Stimulated activated CD4-positive, alpha-beta T cell treated with anti-CD3 and anti-CD28 coated beads, Interleukin-12 subunit alpha, Interleukin-12 subunit beta, amount 100 ng/mL, for 4 hours (primary cell): ENCODE measurements at regions not wholly inside any gene's neighbourhood (a gene's known extent, or its start where the extent isn't known, plus 50 kb on each side); places are given as distances from the start of the nearest gene placed in this dataset.
"Not testable (repeated sequence)": the region's sequence is repeated elsewhere in the genome, so short reads cannot be mapped to it uniquely, and the experiment has no call there.

ENCODE experiments used
- DNase-seq: peaks from one replicate; pipeline ENCODE4 v3.0.0-alpha.2; 2020

DNA sequence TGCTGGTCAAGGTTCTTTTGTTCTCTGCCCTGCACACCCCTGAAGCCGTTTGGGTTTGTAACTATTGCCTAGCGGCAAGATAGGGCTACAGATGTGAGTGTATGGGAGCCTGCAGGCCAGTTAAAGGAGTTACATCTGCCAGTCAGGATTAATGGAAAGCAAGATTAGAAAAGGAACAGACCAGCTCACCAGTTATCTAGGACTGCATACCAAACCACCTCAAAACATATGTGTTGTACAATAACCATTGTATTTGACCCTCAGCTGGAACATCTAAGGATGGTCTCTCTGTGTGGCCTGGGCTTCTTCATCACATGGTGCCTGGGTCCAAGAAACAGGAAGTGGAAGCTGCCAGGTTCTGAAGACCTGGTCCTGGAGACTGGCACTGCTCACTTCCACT, 52.5 kb upstream of the FBXO28 start:
- no peak for DNase-seq

DNA sequence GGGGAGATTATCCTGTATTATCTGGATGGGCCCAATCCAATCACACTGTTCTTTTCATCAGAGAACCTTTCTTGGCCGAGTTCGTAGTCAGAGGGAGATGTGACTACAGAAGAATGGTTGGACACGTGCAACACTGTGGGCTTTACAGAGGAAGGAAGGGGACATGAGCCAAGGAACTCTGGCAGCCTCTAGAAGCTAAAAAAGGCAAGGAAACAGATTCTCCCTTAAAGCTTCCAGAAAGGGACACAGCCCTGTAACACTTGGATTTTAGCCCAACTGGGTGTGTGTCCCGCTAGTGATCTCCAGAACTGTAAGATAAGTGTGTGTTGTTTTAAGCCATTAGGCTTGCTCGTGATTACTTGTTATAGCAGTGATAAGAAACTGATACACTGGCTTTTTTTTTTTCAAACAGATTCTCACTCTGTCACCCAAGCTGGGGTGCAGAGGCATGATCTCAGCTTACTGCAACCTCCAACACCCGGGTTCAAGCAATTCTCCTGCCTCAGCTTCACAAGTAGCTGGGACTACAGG, 53.9 kb upstream of the FBXO28 start:
- no peak for DNase-seq

DNA sequence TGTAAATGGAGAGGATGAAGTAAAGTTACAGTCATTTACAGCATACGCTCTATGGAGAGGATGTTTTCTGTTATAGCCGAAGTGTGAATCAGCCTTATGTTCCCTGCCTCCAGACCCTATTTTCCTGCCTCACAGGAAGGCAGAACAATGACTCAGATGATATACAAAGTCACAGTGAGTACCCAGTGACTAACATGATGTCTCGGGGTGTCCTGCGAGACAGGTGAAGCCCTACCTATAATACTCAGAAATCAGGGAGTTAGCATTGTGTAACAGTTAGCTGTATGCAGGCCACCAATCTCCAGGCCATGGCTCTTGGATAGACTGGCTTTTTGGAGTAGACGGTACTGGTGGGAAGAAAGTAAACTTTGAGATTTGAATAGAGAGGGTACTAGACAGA, 55.6 kb upstream of the FBXO28 start:
- DNase-seq, result no peak

DNA sequence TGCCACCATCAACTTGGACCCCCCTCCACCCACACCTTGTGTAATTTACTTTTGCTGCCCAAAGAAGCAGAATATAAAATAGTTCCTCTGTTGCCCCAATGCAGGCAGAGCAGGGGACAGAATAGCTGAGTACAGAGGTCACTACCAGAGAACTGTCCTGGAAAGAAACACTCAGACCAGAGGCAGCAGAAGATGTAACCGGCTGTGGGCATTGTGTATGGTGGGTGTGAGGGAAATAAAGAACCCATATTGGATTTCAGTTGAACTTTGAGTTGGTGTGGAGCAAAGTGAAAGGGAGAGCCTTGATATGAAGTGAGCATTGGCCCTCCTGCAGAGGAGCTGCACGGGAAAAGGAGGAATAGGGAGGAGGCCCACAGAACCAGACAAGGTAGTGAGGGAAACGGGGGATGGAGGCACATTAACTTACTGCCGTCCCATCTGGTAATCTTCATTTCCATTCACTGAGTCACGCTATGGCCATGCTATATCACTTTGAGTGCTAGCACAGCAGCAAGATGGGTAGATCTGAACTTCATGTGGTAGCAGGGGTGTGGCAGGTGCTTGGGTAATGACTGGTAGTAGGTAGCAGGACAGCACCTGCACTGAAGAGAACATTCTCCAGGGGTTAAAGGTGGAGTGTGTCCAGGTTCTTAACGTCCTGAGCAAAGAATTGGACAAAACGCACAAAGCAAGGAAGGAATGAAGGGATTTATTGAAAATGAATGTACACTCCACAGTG, 56.3 kb upstream of the FBXO28 start:
- no peak for DNase-seq

DNA sequence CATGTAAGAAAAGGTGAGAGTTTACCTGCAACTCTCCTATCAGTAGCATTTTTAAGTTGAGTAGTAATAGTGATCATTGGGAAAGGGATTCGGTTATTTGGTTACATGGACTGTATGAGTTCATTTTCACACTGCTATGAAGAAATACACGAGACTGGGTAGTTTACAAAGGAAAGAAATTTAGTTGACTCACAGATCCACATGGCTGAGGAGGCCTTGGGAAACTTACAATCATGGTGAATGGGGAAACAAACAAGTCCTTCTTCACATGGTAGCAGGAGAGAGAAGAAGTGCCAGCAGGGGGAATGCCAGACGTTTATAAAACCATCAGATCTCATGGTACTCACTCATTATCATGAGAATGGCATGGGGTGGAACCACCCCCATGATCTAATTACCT, 59.3 kb upstream of the FBXO28 start:
- DNase-seq, result no peak

DNA sequence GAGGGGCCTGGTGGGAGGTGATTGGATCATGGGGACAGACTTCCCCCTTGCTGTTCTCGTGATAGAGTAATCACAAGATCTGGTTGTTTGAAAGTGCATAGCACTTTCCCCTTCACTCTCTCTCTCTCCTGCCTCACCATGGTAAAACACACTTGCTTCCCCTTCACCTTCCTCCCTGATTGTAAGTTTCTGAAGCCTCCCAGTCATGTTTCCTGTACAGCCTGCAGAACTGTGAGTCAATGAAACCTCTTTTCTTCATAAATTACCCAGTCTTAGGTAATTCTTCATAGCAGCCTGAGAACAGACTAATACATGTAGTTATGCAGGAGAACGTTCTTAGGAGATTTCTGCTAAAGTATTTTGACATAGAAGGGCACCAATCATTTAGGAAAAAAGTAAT, 59.9 kb upstream of the FBXO28 start:
- no peak for DNase-seq

DNA sequence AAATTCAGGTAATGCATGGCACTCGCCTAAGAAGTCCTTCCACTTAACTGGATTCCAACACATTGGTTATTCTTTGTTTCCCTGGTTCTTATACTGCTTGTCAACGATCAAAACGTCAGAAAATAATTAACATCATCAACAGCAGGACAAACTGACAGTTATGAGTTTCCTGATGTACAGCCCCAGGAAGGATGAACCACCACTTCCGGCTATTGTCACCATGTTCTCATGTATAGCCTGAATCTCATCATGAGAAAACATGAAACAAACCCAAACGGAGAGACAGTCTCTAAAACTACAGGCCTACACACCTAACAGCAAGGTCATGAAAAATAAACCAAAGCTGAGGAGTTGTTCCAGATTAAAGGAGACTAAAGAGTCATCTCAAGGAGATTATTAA, 60.5 kb upstream of the FBXO28 start:
- no peak for DNase-seq

DNA sequence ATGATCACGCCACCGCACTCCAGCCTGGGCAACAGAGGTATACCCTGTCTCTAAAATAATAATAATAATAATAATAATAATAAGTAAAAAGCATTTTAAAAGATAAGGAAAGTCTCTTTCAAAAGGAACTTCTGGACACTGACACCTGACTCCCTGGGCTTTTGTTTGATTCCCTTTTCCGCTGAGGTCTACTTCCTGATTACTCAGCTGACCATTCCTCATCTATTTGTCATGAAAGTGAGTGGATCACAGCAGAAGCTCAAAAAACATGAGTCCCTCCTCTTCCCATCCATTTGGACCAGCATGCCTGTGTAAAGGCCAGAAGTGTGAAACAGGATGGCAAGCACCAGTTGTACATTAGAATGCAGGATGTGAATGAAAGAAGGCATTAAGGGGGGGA, 61.1 kb upstream of the FBXO28 start:
- no peak for DNase-seq

DNA sequence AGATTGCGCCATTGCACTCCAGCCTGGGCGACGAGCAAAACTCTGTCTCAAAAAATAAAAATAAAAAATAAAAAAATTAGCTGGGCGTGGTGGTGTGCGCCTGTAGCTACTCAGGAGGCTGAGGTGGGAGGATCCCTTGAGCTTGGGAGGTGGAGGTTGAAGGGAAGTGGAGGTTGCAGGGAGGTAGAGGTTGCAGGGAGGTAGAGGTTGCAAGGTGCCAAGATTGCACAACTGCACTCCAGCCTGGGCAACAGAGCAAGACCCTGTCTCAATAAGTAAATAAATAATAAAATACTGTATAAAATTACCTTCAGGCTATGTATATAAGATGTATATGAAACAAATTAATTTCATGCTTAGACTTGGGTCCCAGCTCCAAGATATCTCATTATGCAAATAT, 62.1 kb upstream of the FBXO28 start:
- not testable (repeated sequence) for DNase-seq

DNA sequence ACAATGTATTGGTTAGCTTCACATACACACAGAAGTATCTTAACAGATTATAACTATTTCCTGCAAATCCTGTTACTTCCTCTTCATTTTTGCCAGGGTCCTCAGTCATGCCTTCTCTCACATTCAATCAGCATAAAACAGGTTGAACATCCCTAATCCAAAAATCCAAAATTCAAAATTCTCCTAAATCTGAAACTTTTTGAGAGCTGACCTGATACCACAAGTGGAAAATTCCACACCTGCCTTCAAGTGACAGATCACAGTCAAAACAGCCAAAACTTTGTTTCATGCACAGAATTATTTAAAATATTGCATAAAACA, 62.9 kb upstream of the FBXO28 start:
- DNase-seq, result no peak

DNA sequence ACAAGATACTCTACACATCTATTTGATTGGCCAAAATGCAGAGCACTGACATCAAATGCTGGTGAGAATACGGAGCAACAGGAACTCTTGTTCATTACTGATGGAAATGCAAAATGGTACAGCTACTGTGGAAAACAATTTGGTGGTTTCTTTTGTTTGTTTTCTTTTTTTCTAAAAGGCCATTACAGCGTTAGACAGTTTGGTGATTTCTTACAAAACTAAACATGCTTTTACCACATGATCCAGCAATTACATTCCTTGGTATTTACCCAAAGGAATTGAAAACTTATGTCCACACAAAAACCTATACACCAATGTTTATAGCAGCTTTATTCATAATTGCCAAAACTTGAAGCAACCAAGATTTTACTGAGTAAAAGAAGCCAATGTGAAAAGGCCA, 66.4 kb upstream of the FBXO28 start:
- no peak for DNase-seq

DNA sequence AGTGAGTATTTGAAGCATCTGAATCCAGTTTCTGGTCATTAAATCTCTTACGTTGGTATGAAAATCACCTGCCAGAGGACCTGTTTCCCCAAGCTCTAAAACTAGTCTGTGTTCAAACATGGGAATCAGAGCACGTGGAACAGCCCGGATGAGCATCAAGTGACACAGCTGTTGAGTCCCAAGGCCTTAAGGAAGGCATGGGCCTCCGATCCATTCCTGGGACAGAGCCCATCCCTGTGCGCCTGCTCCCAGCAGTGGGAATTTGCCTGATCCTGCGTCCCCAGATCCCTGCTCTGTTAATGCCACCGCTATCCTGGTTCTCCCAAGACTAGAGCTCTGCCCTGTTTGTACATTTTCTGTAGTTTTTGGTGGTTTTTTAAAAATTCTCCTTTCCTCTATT, 68.4 kb upstream of the FBXO28 start:
- no peak for DNase-seq

DNA sequence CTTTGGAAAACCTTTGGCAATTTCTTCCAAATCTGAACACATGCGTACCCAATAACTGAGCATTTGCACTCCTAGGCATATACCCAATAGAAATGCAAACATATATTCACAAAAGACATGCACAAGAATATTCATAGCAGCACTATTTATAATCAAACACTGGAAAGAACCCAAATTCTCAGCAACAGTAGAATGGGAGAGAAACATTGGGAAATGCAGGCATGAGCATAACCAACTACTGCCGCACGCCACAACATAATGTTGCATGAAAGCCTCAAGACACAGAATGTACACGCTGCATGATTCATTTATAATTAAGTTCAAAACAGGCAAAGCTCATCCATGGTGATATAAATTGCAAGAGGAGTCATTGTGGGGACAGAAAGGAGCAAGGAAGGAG, 69.5 kb upstream of the FBXO28 start:
- DNase-seq, result no peak

DNA sequence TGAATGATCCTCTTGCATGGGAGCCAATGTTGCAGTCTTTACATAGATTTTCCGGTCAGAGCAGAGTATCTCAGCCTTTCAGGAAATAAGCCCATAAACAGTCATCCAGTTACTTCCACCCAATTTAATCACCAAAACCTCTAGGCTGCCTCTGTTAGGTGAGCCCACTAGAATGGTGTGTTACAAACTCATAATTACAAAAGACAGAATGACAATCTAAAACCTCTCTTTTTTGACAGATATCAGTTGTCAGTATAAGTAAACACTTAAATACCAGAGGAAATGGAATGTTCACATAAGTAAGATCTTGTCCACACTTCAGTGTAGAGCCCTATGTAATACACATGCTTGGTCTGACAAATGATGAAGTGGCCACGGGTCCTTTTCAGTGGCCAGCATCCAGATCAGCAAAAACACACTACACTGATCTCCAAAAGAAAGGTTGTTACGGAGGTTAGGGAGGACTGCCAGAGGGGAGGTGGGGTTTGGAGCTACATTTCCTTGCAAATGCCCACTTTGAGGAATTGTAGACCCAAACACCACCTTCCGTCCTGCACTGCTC, 71.3 kb upstream of the FBXO28 start:
- DNase-seq, result no peak

DNA sequence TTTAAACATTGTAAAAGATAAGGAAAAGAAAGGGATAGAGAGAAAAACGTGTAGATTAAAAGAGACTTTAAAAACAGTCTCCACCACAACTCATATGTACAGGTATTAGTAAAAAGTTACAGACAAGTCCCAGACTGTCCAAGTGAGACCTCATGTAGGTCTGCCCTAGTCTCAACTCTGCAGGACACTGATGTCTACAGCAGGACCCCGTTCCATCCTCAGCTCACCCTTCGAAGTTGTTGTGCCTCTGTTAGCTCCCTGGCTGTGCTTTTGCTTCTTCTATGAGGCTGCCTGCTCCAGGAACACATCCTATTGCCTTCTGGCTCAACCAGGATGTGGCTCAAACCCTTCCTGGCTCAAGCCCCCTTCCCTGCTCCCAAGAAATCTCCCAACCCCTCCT, 72.9 kb upstream of the FBXO28 start:
- DNase-seq, result no peak

DNA sequence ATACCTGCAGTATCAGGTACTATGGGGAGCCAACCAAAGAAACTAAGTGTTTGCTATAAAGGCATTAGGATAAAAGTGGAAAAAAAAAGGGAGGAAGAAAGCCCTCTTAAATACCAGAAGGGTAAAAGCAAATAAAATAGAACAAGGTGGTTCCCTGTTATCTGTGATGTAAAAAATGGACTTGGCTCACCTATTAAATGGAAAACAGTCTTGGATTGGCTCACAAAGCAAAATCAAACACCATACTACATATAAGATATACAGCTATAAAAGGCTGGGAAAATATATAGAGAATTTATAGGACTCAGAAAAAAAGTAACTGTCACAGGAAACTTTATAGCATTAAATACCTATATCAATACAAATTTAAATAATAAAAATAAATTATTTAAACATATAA, 73.5 kb upstream of the FBXO28 start:
- DNase-seq, result not testable (repeated sequence)

DNA sequence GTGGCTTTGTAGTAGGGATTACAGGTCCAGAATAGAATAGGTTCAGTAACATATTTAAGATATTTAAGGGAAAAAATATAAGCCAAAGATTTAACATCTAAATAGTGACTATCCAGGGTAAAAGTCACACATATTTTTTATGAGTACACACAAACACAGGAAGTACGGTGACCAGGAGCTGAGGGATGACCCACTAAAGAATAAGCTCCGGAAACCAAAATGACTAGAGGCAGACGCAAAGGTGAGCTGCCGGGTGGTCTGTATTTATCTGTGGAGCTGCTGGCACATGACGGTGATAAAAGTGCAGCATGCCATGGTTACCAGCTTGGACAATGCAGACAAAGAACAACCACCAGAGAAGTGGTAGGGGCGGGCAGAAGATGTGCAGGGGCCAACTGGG, 73.9 kb upstream of the FBXO28 start:
- DNase-seq, result not testable (repeated sequence)

DNA sequence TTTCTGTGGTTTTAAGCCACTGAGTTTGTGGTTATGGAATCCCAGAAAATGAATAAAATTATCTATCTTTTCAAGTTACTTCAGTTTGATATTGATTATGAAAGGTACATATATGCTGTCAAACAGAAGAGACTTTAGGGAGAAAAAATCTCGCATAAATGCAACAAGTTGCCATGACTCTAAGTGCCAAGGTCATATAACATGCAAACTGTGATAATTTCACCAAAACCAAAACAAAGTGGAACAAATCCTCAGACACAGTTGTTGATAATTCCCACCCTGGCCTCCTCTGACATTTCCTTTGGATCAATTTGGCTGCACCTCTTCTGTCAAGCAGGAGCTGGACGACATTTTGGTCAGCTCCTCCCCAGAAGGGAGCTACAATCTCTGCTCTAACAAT, 75.1 kb upstream of the FBXO28 start:
- DNase-seq, result not testable (repeated sequence)

DNA sequence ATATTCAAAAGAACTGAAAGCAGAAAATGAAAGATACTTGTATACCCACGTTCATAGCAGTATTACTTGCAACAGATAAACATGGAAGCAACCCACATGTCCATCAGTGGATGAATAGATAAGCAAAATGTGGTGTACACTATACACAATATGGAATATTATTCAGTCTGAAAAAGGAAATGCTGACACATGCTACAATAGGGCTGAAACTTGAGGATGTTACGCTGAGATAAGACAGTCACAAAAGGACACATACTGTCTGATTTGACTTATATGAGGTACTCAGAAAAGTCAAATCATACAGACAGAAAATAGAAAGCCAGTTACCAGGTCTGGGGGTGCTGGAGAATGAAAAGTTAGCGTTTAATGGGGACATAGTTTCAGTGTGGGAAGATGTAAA, 76.5 kb upstream of the FBXO28 start:
- DNase-seq, result not testable (repeated sequence)

DNA sequence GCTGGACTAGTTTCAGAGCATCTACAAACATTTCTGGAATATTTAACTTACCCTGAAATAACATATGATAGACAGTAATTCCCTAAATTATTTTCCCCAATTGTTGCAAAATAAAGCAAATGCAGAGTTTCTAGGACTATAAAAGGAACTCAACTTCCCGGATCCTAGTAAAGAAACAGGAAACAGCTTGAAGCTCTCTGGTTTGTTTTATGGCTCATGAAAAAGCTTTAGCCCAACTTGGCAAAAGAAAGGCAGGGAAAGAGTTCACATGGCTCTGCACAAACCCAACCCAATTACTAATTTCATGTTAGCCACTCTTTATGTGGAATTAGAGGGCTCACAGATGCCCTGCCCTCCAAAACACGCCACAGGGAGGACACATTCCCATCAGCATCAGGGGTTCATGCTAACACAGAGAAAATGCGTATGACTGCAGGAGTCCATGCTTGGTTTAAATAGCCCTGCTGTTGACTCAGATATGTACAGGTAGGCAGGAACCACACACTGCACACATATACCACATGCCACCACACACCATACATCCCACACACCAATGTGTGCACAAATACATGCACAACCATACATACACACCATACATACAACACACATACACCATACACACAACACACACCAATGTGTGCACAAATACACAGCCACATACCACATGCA, 81.2 kb upstream of the FBXO28 start:
- DNase-seq, result not testable (repeated sequence)

DNA sequence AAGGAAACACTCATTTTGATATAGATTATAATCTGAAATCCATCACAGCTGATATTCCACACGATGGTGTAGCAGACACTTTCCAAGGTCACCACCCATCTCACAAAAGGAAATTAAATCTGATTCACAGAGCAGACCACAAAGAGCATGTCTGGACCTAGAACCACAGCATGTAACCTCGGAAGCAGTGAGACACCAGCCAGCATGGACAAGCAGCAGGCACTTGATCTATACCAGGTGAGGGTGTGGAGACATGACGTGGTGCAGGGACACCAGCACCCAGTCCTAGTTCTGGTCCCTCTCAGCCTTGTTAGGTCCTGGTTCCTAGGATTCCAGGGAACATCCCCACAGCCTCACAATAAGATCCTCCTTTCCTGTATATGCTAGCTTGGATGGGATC, 81.9 kb upstream of the FBXO28 start:
- DNase-seq, result not testable (repeated sequence)

DNA sequence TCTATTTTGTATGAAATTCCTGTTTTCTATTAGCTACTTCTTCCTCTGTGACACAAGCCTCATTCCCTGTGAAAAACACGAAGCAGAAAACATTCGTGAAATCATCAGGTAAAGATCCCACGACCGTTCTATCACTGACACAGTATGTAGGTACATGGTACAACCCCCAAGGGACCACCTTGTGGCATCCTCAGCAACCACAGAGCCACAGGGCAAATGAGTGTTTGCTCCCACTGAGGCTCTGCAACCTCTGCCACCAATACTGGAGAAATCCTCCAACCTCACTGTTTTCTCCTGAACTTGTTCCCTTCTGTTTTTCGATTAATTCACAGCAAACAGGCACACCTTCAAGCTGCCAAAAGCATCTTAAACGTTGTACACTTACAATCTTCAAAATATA, 83.7 kb upstream of the FBXO28 start:
- DNase-seq, result not testable (repeated sequence)

DNA sequence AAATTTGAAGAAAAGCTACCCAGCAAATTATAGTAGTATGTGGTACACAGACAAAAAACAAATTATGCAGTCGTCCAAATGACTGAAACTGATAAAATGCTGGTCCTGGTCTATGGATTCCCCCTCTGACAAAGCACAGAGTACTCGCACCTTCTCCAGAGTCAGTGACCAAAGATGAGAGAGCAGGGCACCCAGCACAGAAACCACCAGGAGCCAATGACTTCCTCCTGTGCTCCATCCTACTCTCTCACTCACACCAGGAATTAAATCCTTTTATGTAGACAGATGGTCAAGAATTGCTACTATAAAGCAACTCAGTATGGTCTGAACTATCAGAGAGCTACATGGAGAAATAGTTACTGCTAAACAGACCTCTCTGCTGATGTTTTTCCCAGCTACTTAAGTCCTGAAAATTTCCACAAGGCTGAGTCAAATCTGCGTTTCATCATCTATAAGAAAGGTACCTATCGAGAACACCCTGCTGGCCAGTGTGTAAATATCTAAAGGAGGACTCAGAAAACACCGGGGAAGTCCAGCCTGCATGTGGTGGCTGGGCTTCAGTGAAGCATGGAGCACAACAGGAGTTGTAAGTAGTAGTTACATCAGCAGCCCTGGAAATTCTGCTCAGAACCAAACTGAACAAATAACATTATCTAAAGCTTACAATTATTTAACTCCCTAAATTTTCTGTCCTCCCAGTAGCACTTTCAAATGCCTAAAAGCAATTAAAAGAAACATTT, 84.5 kb upstream of the FBXO28 start:
- not testable (repeated sequence) for DNase-seq

DNA sequence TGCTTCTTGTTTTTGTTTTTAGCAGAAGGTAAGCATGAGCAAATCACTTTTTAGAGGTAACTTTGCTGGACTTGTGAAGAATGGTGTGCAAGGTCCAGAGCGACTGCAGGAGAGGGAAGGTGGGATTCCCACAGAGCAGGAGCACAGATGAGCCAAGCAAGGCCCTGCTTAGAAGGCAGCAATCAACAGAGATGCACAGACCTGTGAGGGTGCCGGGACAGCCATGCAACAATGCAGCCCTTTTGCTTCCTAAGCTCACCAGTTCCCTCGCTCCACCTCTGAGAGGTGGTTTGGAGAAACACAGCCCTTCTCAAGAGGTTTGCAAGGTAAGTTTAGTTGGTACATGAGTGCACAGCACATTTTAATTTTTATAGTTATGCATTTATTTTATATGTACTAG, 85.1 kb upstream of the FBXO28 start:
- DNase-seq, result not testable (repeated sequence)
